PC-9 (cell line): ENCODE measurements at regions not wholly inside any gene's neighbourhood (a gene's known extent, or its start where the extent isn't known, plus 50 kb on each side); places are given as distances from the start of the nearest gene placed in this dataset.

Experiments used
- BruUV-seq: library from RNA; stranded (reverse); fragments of 400-500 nt; replicated peaks from 2 replicates; lab custom pipeline; 2021; lab: Mats Ljungman, UMichigan
- CTCF ChIA-PET: fragments of 300-600 bp; sonication (Branson Sonifier 250); formaldehyde crosslinking; loops from one replicate; lab custom pipeline; 2022; ENCODE audit warnings: antibody characterized with exemption; lab: Charles Lee
- POLR2A ChIA-PET: fragments of 300-600 bp; sonication (Branson Sonifier 250); formaldehyde crosslinking; loops from one replicate; lab custom pipeline; 2022; ENCODE audit warnings: antibody characterized with exemption; ENCODE audit not compliant: unreplicated experiment; lab: Charles Lee
- DNase-seq, 2 experiments: peaks; one replicate each; pipeline versions ENCODE4 v3.0.0 to v3.0.0-alpha.2; 2015 to 2022; ENCODE audit warnings: mixed read lengths in 1 of 2
- H2AFZ ChIP-seq: fragments of 200-600 bp; sonication (generic); 2 replicates; pipeline ENCODE4 v1.8.1; 2017; ENCODE audit warnings: antibody characterized with exemption
- H3F3A ChIP-seq: fragments of 200-600 bp; sonication (generic); 2 replicates; pipeline ENCODE4 v1.8.1; 2017; ENCODE audit warnings: antibody characterized with exemption, mild to moderate bottlenecking, low read depth; ENCODE audit not compliant: insufficient read depth
- H3K27ac ChIP-seq: fragments of 200-600 bp; sonication (generic); 2 replicates; pipeline ENCODE4 v1.6.1; 2016; ENCODE audit warnings: mixed run types
- H3K27me3 ChIP-seq: fragments of 200-600 bp; sonication (generic); 2 replicates; pipeline ENCODE4 v1.6.1; 2016; ENCODE audit warnings: low read depth, mixed run types; ENCODE audit not compliant: insufficient read depth
- H3K36me3 ChIP-seq: fragments of 200-600 bp; sonication (generic); 2 replicates; pipeline ENCODE4 v1.6.1; 2016; ENCODE audit warnings: low read depth, mixed run types
- H3K4me1 ChIP-seq: fragments of 200-600 bp; sonication (generic); replicated peaks from 2 replicates; pipeline ENCODE4 v1.6.1; 2016; ENCODE audit warnings: mixed run types; ENCODE audit not compliant: insufficient read depth
- H3K4me2 ChIP-seq: fragments of 200-600 bp; sonication (generic); 2 replicates; pipeline ENCODE4 v1.6.1; 2017; ENCODE audit warnings: mixed run types
- H3K4me3 ChIP-seq: fragments of 200-600 bp; sonication (generic); 2 replicates; pipeline ENCODE4 v1.6.1; 2016; ENCODE audit warnings: mixed run types
- H3K79me2 ChIP-seq: fragments of 200-600 bp; sonication (generic); 2 replicates; pipeline ENCODE4 v1.6.1; 2017; ENCODE audit warnings: low read depth, mixed run types
- H3K9me2 ChIP-seq: fragments of 200-600 bp; sonication (generic); 2 replicates; pipeline ENCODE4 v1.8.1; 2017; ENCODE audit warnings: mild to moderate bottlenecking; ENCODE audit not compliant: insufficient read depth
- H3K9me3 ChIP-seq: fragments of 200-600 bp; sonication (generic); 2 replicates; pipeline ENCODE4 v1.8.1; 2016; ENCODE audit warnings: low read depth; ENCODE audit not compliant: insufficient read depth
- H4K20me1 ChIP-seq: fragments of 200-600 bp; sonication (generic); 2 replicates; pipeline ENCODE4 v1.8.1; 2017; ENCODE audit not compliant: insufficient read depth
- CTCF ChIP-seq: fragments of 200-600 bp; sonication (generic); conservative IDR thresholded peaks from 2 replicates; pipeline ENCODE4 v1.6.1; 2017; ENCODE audit warnings: mixed run types, antibody characterized with exemption, mild to moderate bottlenecking, moderate library complexity
- EZH2 ChIP-seq: fragments of 200-600 bp; sonication (generic); IDR thresholded peaks from 2 replicates; pipeline ENCODE4 v1.8.0; 2017; ENCODE audit warnings: antibody characterized with exemption, low read depth
- intact Hi-C: fragments of 100-400 bp; cut with micrococcal nuclease; formaldehyde crosslinking; loops from one replicate; pipeline ENCODE4 v1.10.0; 2022; ENCODE audit not compliant: unreplicated experiment

GRCh38 chr18:76640438-76640837, 145.4 kb upstream of the ZNF516 start:
- no peaks in the 10 kb centered on the region for H3K4me1 ChIP-seq
- no peaks in the 10 kb centered on the region for H3K36me3 ChIP-seq
- H3K27ac ChIP-seq, result no peak overlapping the region
- TF ChIP-seq CTCF (no peak), EZH2 (no peak)
- no peak for DNase-seq
- no peak overlapping the region for H3K4me3 ChIP-seq
- intact Hi-C loops, result no loop called here
- H2AFZ ChIP-seq, result no peak overlapping the region
- POLR2A ChIA-PET, result no interaction called here
- CTCF ChIA-PET, result no interaction called here
- H4K20me1 ChIP-seq, result no peaks in the 10 kb centered on the region
- H3K27me3 ChIP-seq, result no peaks in the 10 kb centered on the region; the same call in 1 of the 2 replicates
- no peaks in the 10 kb centered on the region for H3K9me3 ChIP-seq
- BruUV-seq, result no TSS peak
- no peaks in the 10 kb centered on the region for H3F3A ChIP-seq
- H3K4me2 ChIP-seq, result no peak overlapping the region
- H3K79me2 ChIP-seq, result no peaks in the 10 kb centered on the region
- no peaks in the 10 kb centered on the region for H3K9me2 ChIP-seq

GRCh38 chr18:76634564-76634963, 139.5 kb upstream of the ZNF516 start:
- Histone ChIP-seq H2AFZ (no peak overlapping the region), H3K36me3 (no peaks in the 10 kb centered on the region), H3K4me3 (no peak overlapping the region), H3K9me3 (no peaks in the 10 kb centered on the region), H3K4me2 (no peak overlapping the region), H3K4me1 (no peaks in the 10 kb centered on the region), H3K27me3 (peaks cover 6% of the 10 kb centered on the region; the same call in 1 of the 2 replicates), H3K27ac (no peak overlapping the region), H4K20me1 (no peaks in the 10 kb centered on the region), H3K79me2 (no peaks in the 10 kb centered on the region), H3K9me2 (no peaks in the 10 kb centered on the region), H3F3A (no peaks in the 10 kb centered on the region)
- BruUV-seq, result no TSS peak
- ChIA-PET POLR2A (interaction anchor here (0.5 kb wide), 1 partner anchor 158 kb away, joined by 3 read pairs; no protein-coding TSS in a partner anchor), CTCF (no interaction called here)
- TF ChIP-seq EZH2 (no peak), CTCF (no peak)
- intact Hi-C loops, result no loop called here
- no peak for DNase-seq

- POLR2A ChIA-PET, result interaction anchor here (0.5 to 0.6 kb wide), 2 partner anchors 109 to 157 kb away, joined by 3 to 9 read pairs; no protein-coding TSS in a partner anchor
- H3K36me3 ChIP-seq, result no peaks in the 10 kb centered on the region
- CTCF ChIA-PET, result no interaction called here
- H3K27ac ChIP-seq, result no peak overlapping the region
- no peaks in the 10 kb centered on the region for H3K9me2 ChIP-seq
- no peaks in the 10 kb centered on the region for H4K20me1 ChIP-seq
- no peaks in the 10 kb centered on the region for H3K9me3 ChIP-seq
- TF ChIP-seq EZH2, result no peak
- TF ChIP-seq CTCF, result no peak
- H3K4me1 ChIP-seq, result no peaks in the 10 kb centered on the region
- H3K4me2 ChIP-seq, result no peak overlapping the region
- BruUV-seq, result no TSS peak
- H3F3A ChIP-seq, result no peaks in the 10 kb centered on the region
- DNase-seq, result no peak
- intact Hi-C loops, result no loop called here
- H3K4me3 ChIP-seq, result no peak overlapping the region
- peaks cover 6% of the 10 kb centered on the region; the same call in 1 of the 2 replicates for H3K27me3 ChIP-seq
- H3K79me2 ChIP-seq, result no peaks in the 10 kb centered on the region
- H2AFZ ChIP-seq, result no peak overlapping the region
These were observed 138.7 kb upstream of the ZNF516 start for GRCh38 chr18:76633588-76634269.
